Adipose tissue (tissue), 3 donors: ENCODE measurements at regions not wholly inside any gene's neighbourhood (a gene's known extent, or its start where the extent isn't known, plus 50 kb on each side); places are given as distances from the start of the nearest gene placed in this dataset.
"Not testable (repeated sequence)": the region's sequence is repeated elsewhere in the genome, so short reads cannot be mapped to it uniquely, and the experiment has no call there.

Experiments used
- H3K27ac ChIP-seq: one replicate; pipeline ENCODE4 v1.5.1; 2013; ENCODE audit warnings: low read depth, low read length
- WGBS, 3 donors: extraction: QIAGEN DNeasy Blood & Tissue Kit; methylation state at CpG; one replicate each; pipeline ENCODE4 v1.1.7; 2013; 5-methylcytosine and 5-hydroxymethylcytosine counted together
- donor health status: healthy with polysubstance abuse.
- donor health status: Bipolar disorder and iron deficiency.
- donor health status: healthy.

DNA sequence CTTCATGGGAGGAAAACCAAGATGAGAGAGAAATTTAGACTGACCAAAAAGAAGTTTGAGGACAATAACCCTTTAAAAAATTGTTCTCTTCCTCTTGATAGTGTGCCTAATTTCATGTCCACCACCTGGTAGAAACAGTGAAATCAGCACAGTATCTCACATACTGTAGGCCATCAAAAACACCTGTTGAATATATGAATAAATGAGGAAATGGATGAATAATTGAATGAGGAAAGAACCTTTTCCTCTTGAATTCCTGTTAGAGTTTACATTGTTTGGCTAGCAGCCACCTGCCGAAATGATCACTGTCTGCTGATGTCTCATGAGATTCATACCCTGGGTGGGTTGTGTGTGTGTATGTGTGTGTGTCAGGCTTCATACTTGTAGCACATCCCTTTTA is 198.7 kb upstream of the PBX1 start:
- no peak overlapping the region for H3K27ac ChIP-seq
- WGBS, 3 donors, result 70 to 81% (median 78%) methylated on average over 1 of the region's 1 CpG

DNA sequence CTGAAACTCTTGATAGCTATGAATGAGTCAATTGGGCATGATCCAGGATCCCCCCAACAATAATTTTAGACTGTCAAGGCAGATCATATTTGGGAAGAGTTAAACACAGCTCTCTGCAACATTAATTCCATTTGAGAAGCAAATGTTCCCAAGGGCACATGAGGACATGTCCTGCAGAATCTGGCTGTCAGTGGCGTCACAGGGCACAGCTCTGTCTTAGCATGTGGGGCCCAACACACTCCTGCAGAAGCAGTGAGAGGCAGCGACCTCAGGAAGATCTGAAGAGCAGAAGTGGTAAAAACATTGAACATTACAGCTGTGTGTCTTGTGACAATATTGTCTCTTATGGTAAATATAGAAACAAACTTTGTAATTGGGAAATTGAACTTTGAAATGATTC is 197.1 kb upstream of the PBX1 start:
- WGBS, 3 donors, result 59 to 79% (median 64%) methylated on average over 2 of the region's 2 CpGs
- no peak overlapping the region for H3K27ac ChIP-seq

GRCh38 chr1:164363980-164364379 is 195.0 kb upstream of the PBX1 start:
- 92 to 96% (median 92%) methylated on average over 1 of the region's 1 CpG for WGBS, 3 donors
- no peak overlapping the region for H3K27ac ChIP-seq

DNA sequence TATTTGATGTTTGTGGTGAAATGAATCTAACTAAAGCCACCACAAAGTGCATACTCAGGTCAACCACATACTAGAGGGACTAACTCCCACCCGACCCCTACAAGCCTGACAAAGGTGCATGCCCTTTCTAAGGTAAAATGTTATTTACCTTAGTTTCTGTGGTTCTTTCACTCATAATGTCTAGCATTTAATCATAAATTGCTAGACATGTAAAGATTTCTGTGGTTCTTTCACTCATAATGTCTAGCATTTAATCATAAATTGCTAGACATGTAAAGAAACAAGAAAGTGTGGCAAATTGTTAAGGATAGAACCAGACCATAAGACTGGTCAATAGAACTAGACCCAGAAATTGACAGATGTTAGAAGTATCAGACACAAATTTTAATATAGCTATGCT is 193.0 kb upstream of the PBX1 start:
- no peak overlapping the region for H3K27ac ChIP-seq
- WGBS, 3 donors, result 71 to 78% (median 77%) methylated on average over 1 of the region's 1 CpG

GRCh38 chr1:164369698-164370365 is 189.2 kb upstream of the PBX1 start:
- 60 to 69% (median 66%) methylated on average over 4 of the region's 4 CpGs for WGBS, 3 donors
- H3K27ac ChIP-seq, result no peak overlapping the region

GRCh38 chr1:164380893-164381292 is 178.1 kb upstream of the PBX1 start:
- H3K27ac ChIP-seq, result no peak overlapping the region
- WGBS, 3 donors, result 35 to 41% (median 37%) methylated on average over 4 of the region's 4 CpGs

- WGBS, 3 donors, result 79 to 89% (median 85%) methylated on average over 8 of the region's 8 CpGs
- H3K27ac ChIP-seq, result no peak overlapping the region
These were observed 176.6 kb upstream of the PBX1 start for GRCh38 chr1:164382384-164382783.

GRCh38 chr1:164384262-164384661 is 174.7 kb upstream of the PBX1 start:
- WGBS, 3 donors, result 93 to 95% (median 94%) methylated on average over 3 of the region's 3 CpGs

DNA sequence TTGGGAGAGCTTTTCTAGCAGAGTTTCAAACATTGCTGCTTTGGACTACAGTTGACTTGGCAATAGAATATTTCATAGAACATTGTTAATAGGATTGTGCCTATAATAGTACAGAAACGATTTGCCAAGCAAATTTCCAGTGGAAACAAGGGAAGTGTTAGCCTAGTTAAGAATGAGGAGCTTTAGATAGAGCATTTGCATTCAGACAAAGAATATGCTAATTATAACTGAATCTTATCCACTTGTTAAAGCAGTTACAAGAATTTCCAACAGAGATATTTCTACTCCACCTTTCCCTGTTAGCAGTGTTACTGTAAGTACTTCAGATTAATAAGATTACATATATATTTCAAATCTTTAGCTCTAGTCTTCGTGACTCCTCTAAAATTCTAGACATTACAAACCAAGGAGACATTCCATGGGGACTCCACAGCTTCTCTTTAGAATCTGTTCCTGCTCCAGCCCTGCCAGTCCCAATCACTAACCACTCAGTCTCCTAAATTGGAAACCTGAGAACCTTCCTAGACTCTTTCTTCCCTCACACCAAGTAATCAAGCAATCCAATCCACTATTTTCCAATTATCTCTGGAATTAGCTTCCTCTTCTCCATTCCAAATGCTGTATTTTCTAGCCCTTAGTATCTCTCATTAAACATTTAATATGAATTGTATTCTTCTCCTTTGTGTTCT is 141.8 kb upstream of the PBX1 start:
- WGBS, 3 donors, result 56 to 73% (median 59%) methylated on average over 2 of the region's 2 CpGs
- H3K27ac ChIP-seq, result no peak overlapping the region

More at GRCh38 chr1:164384262-164384661, 174.7 kb upstream of the PBX1 start:
- H3K27ac ChIP-seq, result no peak overlapping the region

- no peak overlapping the region for H3K27ac ChIP-seq
- WGBS, 3 donors, result 76 to 90% (median 85%) methylated on average over 1 of the region's 1 CpG
These were observed 135.8 kb upstream of the PBX1 start for GRCh38 chr1:164423136-164423535.

GRCh38 chr1:164433141-164433817 is 125.7 kb upstream of the PBX1 start:
- WGBS, 3 donors, result 77 to 84% (median 80%) methylated on average over 3 of the region's 3 CpGs
- H3K27ac ChIP-seq, result no peak overlapping the region

DNA sequence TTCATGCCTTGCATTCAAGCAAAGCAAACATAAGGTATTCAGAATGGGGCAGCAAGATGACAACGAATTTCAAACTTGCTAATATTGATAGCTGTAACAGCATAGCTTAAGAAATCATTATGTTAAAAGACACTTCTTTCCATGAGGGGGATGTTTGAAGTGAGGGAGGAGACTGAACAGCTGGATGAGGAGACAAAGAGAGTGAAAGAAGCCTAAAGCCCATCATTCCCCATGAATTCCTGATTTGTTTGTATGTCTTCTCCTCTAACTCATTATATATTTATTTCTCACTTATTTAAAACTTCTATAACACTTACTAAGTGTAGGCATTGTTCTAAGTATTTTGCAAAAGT is 125.2 kb upstream of the PBX1 start:
- 50 to 68% (median 65%) methylated on average over 1 of the region's 1 CpG for WGBS, 3 donors
- no peak overlapping the region for H3K27ac ChIP-seq

DNA sequence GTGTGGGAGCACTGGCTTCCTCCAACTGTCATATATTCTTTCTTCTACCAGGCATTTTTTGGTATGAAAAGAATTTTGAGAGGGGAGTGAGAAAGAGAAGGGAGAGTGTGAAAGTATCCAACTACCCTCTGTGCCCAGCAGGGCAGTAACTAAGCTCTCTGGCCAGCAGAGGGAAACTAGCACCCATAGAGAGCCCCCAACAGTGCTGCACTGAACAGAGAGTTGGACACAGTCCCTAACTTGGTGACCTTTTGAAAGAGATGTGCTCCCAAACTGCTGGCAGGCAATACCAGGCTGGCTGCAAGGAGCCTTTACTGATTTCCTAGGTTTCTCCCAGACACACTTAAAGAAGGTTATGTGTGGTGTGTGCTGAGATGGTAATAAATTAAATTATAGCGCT is 118.8 kb upstream of the PBX1 start:
- 76 to 87% (median 86%) methylated on average over 1 of the region's 1 CpG for WGBS, 3 donors
- H3K27ac ChIP-seq, result no peak overlapping the region

DNA sequence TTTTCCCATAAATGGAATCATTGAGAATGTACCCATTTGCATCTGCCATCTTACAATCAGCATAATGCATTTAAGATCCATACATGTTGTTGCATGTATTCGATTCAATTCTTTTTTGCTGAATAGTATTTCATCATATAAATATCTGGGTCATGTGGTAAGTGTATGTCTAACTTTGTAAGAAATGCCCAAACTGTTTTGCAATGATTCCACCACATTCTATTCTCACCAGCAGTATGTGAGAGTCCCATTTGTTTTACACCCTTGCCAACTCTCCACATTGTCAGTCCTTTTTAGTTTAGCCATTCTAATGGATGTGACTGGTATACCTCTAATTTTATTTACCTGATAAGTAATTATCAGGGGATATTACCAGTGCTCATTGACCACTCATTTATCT is 115.8 kb upstream of the PBX1 start:
- H3K27ac ChIP-seq, result no peak overlapping the region
- WGBS, 3 donors, result 77 to 96% (median 78%) methylated on average over 1 of the region's 1 CpG

GRCh38 chr1:164443836-164444235 is 115.1 kb upstream of the PBX1 start:
- 46 to 88% (median 84%) methylated on average over 1 of the region's 1 CpG for WGBS, 3 donors
- no peak overlapping the region for H3K27ac ChIP-seq

DNA sequence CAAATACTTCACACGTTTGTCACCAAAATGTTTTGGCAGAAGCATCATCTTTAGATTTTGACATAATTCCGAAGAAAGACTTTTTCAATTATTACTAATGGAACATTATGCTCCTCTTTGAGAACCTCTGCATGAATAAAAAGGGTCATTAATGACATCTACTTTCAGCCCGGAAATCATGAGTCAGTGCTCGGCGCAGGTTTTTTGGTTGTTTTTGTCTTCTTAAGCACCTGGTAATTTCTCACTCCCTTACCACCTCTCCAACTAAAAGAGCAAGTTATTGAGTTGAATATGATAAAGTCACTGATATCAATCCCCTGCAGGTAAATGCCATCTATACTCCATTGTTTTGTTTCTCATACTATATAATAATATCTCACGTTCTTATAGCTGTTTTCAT is 113.0 kb upstream of the PBX1 start:
- WGBS, 3 donors, result 80 to 97% (median 89%) methylated on average over 6 of the region's 6 CpGs
- H3K27ac ChIP-seq, result no peak overlapping the region

DNA sequence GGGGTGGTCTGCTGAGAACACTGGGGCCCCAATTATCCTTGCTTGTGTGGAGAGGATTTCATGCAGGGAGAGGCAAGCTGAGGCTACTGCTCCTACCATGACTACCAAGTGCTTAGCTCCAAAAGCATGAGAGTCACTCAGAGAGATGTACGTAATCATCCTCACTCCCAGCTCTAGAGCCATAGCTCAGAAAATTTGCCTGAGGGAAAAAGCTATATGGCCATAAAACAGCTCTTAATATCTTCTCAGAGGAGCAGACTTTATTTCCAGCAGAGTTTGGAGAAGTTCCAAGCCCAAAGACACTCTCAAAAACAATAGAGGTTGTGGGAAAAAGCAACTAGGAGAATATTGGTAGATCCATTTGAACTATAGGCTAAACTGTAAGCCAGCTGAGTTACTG is 106.4 kb upstream of the PBX1 start:
- 88 to 100% (median 96%) methylated on average over 1 of the region's 1 CpG for WGBS, 3 donors
- H3K27ac ChIP-seq, result no peak overlapping the region

DNA sequence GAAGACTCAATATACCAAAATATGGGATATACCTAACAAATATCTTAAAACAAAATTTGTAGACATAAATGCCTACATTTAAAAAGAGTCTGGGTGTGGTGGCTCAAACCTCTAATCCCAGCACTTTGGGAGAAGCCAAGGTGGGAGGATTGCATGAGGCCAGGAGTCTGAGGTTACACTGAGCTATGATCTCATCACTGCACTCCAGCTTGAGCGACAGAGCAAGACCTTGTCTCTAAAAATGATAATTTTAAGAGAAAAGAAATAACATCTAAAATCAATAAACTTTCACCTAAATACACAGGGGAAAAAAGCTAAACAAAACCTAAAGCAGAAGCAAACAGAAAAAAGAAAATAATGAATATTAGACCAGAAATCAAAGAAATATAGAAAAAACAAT is 102.7 kb upstream of the PBX1 start:
- WGBS, 3 donors, result 90 to 94% (median 91%) methylated on average over 1 of the region's 1 CpG
- H3K27ac ChIP-seq, result no peak overlapping the region

DNA sequence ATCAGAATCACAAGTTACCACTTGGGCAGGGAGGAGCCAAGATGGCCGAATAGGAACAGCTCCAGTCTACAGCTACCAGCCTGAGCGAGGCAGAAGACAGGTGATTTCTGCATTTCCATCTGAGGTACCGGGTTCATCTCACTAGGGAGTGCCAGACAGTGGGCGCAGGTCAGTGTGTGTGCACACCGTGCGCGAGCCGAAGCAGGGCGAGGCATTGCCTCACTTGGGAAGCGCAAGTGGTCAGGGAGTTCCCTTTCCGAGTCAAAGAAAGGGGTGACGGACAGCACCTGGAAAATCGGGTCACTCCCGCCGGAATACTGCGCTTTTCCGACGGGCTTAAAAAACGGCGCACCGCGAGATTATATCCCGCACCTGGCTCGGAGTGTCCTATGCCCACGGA is 99.8 kb upstream of the PBX1 start:
- WGBS, 3 donors, result 94 to 97% (median 95%) methylated on average over 24 to 25 of the region's 25 CpGs
- not testable (repeated sequence) for H3K27ac ChIP-seq

DNA sequence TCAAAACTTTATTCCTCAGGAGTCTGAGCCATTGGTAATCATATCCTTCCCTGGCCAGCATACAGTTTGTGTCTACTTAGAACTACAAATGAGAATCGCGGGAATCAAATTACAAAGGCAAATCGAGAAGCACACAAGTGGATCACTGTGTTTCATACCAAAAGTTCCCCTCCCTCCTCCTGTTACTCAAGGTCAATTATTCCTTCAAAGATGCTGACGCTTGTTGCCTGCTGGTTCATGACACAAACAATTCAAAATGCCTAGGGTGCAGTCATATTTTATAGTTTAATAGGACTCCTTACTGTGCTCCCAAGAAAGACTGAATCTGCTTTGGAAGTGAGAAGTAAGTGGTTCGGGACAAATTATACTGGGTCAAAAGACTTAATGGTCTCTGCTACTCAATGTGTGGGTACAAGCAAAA is 93.0 kb upstream of the PBX1 start:
- WGBS, 3 donors, result 89 to 91% (median 90%) methylated on average over 5 of the region's 5 CpGs

More for the DNA sequence above, 93.0 kb upstream of the PBX1 start:
- no peak overlapping the region for H3K27ac ChIP-seq
